ENCODE measurements at regions not wholly inside any gene's neighbourhood (a gene's known extent, or its start where the extent isn't known, plus 50 kb on each side); places are given as distances from the start of the nearest gene placed in this dataset.

DNA sequence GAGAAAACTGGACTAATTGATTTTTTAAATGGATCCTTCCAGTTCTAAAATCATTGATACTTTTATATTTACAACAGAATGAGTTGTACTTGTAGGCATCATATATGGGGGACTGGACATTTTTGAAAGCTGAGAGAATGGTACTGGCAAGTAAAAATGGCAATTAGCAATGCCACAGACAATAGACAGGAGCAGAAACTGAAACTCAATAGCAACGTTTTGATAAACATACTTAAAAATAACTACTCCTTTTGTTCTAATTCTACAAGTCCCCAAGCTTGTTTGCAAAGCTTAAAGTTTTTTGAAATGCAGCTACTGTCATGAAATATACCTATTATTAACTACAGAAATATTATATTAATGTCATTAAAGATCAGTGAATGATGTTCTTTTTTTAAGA, 52.8 kb upstream of the FBXL7 start:
- DNase-seq = no peak

DNA sequence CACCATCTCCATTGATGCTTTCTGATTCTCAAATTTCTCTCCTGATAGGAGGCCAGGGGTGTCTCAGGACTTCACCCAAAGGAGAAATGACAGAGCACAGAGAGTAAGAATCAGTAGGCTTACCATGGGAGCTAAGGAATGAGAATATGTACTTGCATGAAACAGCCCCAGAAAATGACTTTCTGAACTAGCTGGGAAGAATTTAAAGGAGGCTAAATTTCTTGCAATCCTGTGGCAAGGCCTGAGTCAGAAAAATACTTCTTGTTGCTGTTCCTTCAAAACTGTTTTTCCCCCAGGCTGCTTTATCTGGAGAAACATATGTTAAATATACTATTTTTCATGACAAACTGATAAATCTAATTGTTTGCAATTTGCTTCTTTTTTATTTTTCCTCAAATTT, 53.4 kb upstream of the FBXL7 start:
- no peak for DNase-seq

DNA sequence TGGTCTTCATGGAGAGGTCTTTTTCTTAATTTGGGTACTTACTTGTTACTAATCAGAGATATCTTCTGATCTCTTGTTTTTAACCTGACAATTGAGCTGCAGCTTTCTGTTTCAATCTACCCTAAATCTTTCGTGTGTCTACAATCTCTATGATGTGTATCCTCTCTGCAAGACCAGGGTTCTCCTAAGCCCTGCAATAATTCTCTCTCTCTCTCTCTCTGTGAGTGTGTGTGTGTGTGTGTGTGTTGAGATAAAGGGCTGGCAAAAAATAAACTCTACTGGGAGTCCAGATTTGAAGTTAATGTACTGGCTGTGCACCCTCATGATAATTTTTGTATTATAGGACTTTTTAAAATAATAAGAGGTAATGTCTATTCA, 57.8 kb upstream of the FBXL7 start:
- no peak for DNase-seq

DNA sequence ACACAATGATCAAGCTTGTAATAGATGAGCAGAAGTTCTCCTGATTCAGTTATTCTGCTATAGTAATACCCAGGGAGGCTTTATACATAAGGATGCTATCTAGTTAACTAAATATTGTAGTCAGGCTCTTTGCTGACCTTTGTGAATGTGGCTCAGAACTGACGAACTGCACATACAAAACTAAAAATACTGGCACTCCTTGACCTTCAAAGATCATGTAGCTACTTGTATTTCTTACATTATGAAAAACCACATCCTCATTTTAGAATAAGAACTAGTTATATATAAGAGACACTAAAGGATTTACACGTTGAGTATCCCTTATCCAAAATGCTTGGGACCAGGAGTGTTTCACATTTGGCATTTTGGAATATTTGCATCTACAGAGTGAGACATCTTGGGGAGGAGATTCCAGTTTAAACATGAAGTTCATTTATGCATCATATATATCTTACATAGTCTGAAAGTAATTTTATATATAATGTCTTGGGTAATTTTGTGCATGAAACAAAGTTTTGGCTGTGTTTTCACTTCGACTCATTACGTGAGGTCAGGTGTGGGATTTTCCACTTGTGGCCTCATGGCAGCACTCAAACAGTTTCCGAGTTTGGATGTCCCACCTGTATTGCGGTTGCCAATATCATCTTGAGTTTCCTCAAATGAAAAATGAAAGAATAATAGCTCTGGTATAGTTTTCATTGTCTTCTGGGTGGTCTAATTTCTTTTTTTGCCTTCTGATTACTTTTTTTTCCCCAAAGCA, 58.4 kb upstream of the FBXL7 start:
- no peak for DNase-seq

DNA sequence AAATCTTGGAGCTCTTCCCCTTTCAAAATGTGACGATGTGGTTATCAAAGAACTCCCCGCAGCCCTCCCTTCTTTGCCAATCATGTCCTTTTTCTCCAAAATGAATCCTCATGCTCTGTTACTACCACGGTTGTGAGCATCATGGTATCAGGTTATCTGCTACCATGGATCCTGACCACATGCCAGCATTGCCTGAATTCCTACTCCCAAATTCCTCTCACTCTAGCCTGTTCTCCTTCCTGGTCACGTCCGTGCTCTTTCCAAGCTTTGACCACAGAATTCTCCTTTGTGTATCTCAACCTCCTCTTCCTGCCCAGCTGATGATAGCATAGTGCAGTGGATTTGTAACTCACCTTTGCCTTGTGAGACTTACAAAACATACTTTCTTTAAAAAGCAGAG, 59.5 kb upstream of the FBXL7 start:
- no peak for DNase-seq

DNA sequence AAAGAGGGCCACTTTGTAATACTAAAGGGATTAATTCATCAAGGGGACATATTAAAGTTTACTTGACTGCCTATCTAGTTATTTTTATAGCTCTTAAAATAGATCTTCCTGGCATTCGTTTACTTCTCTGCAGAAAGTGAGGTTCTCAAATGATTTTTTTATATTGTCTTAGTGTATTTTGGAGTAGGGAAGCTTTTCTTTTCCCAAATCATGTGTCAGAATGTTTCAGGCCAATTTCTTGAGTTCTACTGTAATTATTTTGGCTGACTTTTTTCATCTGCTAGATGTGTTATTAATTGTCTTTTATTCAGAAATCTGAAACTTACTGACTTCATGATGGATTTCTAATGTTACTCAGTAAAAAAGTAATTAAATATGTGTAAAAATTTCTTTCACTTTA, 60.2 kb upstream of the FBXL7 start:
- DNase-seq = no peak

DNA sequence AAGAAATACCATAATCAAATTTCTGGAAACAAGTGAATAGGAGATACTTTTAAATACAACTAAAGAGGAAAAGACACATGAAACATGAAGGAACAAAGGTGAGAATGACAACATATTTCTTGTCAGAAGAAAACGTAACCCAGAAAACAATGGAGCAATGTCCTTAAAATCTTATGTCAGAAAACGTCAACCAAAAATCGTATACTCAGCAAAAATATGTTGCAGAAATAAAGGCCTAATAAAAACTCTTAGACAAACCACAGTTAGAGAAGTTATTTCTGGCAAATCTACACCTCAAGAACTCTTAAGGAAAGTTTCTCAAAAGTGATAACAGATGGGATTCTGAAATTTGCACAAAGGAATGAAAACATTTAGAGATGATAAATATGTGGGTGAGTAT, 66.3 kb upstream of the FBXL7 start:
- no peak for DNase-seq

DNA sequence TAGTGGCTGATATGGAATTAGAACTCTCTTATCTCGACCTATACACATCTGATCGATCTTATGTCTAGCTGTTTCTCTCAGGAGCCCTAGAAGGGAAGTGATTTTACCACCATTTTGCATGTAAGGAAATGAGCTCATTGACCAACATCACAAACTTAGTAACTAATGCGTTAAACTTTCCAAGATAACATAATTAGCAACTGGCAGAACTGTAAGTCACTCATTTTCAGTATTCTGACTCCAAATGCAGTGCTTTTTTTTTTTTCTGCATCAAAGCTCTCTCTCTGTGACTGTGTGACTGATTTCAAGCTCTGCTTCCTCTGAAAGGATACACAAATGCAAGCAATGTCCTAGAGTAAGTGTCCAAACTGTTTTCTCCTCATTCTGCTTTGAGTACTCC, 68.1 kb upstream of the FBXL7 start:
- DNase-seq = no peak

DNA sequence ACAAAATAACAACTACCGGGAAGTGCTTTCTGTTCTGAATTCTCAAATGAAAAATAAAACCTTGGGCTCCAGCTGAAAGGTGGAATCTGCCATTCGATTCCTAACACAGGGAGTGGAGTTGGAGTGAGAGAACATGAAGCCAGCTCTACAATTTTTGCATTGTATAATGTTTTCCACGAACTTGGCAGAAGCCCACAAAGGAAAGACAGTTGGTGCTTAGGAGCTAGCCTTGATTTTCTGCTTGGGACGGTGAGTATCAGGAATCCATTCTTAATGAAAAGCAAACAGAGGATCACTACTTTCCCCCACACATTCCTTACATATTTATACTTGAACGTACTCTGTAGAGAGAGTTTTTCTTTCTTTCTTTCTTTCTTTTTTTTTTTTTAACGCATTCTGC, 74.2 kb upstream of the FBXL7 start:
- no peak for DNase-seq

DNA sequence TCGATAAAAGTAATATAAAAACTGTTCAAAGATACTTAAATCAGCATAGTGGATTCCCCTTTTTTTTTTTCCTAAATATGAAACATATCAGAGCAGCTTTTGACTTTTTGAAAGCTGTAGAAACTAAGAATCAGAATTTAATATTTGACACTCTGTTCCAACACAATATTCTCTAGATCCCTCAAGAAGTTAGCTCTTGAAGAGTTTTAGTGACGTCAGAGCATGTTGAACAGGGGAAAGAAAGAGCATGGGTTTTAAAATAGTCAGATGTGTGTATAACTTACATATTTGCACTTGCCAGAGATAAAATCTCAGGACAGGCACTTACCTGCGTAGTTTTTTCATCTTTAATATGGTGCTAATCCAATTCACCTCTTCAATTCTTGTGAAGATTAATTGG, 75.2 kb upstream of the FBXL7 start:
- DNase-seq = no peak

DNA sequence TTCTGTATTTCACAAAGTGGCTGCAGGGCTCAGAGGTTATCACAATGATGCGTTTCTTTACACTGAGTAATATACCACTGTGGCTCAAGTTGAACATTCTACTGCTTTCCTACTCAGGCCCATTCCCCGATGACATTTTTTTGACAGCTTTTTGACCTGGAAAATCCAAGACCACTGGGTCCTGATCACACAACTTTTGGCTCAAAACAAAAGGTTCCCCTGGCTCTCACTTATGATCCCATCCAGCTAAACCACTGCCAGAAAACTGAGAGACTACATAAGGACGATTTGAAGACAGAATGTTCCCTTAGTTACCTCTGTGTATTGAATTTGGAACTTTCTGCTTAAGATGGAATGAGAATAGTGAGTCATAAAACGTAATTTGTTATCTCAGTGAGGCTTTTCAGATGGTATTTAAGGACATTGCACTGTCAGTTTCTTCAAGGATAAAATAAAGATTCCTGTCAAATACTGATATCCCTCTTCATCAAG, 78.0 kb upstream of the FBXL7 start:
- DNase-seq = no peak

DNA sequence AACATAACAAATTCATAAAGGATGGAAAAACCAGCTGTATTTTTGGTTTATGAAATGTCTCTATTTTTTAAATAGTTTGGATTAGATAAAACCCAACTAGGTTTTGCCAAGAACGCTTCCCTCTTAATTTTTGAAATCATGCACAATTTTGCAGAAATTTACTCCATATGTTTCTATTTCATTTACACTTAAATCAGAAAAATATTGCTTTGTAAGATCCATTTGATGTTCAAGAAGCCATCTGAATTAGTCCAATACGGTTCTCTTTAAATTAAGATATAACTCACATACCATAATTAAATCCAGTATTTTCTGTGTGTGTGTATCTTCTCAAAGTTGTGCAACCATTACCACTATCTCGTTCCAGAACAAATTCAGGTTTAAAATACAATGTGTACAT, 78.6 kb upstream of the FBXL7 start:
- DNase-seq = no peak

DNA sequence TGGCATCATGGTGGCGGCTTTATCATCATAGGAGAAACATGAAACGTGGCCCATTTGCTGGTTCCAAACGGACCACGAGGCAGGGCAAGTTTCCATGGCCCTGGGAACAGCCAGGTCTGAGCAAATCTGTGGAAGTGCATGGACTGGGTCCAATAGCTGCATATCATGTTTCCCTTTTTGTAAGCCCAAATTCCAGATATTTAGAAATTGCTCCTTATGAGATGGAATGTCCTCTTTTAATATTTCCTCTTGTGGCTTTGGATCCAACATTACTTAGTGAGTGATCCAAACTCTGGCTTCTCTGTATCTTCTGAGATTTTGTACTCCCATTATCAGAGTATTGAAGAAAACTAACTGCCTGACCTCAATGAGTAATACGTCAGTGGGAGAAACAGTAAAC, 79.8 kb upstream of the FBXL7 start:
- no peak for DNase-seq

DNA sequence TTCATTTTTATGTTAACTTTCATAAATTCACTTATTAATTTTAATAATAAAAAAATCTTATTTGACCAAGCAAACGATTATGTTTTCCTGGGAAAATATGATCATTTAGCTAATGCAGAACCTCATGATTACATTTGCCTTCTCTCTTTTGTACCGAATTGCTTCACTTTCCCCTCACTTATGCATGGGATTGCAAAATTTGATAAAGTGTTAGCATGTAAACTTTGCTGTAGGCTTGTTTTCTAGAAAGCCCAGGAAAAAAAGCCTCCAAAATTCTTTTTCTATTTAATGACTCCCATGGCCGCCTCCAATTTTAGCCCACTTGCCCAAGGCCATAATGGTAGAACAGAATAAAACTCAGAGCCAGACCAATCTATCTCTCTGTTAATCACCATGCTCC, 82.8 kb upstream of the FBXL7 start:
- DNase-seq = no peak

DNA sequence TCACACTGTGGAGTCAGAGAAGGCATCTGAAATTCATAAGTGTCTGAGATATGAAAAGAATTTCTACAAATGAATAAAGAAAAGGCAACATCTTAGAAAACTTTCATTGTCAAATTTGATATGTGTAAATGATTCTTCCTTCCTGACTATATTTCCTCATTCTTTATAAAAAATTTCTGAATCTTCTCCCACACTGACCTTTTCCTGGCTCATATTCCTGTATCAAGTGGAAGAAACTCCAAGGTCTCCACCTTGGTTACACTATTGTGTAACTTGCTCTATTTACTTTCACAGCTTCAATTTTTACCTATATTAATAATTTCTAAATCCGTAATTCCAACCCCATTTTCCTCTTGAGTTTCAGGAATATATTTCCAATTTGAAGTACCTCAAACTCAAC, 93.5 kb upstream of the FBXL7 start:
- DNase-seq = no peak

DNA sequence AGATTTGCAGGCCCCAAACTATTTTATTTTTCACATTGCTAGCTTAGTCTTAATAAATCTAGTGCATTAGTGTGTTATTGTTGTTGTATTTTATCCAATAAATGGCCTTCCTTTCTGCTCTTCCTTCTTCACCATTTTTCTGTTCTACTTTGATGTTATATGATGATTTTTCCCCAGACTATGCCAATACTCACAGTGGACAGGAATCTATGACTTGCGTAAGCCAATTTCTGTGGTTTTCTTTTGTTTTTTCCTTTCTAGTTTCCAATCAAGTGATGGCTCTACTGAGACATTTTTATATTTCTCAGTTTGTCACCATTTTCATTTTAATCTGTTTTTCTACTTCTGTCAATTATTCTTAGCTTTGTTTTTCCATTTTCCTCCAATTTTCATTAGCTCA, 106.8 kb upstream of the FBXL7 start:
- no peak for DNase-seq

DNA sequence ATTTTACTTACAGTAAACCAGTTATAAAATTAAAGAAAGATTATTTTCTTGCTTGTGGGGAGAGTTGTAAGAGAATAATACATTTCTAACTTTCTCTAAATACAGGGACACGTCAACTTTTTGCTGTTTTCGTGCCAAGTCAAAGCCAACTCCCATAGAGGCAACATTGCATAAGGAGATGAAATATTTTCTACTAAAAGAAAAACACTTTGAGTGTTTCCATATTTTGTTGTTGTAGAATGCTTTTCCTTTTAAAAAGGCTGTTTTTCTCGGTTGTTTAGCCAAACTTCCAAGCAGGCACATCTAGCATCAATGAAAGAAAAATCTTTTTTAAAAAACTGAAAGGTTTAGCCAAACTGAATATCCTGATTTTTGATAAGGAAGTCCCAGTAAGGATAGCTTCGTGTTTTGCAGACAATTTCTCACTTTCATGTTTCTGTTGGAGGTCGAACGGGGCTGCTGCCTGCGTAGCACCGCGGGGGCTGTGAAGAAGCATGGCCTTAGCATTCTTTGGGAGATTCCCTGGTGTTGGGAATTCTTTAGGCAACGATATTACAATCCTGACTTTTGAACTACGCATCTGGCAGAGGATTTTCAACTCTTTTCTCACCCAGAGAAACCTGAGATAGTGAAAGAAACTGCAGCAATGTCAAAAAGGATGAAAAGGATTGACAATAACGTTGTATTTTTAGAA, 108.1 kb upstream of the FBXL7 start:
- DNase-seq = no peak

DNA sequence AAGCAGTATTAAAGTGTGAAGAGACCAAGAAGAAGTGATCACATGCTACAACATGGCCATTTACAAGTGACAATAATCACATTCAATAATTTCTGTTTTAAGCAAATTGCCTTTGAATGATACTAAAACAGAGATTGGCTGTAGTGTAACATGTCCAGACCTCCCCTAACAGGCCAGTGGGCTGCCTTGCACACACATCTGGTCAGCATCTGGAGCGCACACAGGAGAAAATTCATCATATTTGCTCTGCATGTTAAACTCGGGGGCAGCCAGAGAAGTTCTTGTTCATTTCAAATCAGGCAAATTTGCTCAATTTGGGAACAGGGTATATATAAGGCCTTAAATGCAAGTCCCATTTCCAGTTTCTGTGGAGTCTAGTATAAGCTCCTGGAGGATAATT, 111.1 kb upstream of the FBXL7 start:
- DNase-seq = no peak

DNA sequence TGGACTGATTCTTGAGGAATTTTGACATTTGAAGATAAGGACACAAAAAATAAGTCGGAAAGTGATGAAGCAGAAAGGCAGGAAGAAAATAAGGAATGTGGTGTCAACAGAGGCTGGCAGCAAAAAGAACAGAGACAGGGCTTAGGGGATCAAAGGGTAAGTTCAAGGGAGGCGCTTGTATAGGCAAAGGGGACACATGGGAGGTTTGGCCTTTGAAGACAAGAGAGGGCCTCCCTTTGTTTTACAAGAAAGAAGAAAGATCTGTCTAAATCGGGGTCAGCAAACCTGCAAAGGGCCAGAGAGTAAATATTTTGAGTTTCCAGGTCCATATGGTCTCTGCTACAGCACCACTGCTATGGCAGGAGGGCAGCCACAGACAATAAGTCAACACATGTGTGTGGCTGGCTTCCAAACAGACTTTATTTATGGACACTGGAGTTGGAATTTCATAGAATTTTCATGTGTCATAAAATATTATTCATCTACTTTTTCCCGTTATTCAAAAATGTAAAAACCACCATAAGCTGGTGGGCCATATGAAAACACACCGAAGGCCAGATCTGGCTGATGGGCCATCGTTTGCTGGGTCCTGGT, 112.0 kb upstream of the FBXL7 start:
- no peak for DNase-seq

DNA sequence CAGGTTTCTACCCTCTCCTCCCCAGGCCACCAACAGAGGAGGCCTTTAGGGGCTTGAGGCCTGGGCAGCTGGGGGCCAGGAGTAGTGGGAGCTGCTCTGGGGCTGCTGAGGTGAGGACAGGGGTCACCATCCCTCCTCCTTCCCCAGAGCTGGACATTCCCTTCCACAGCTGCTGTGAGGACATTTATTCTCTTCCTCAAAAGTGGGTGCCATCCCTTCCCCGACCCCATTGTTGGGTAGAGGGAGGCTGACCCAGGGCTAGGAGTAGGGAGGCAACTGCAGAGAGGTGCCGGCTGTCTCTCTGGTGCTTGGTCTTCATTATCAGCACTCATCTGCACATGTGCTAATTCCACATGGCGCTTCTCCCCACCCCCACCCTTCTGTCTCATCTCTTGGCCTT, 113.9 kb upstream of the FBXL7 start:
- DNase-seq = no peak

DNA sequence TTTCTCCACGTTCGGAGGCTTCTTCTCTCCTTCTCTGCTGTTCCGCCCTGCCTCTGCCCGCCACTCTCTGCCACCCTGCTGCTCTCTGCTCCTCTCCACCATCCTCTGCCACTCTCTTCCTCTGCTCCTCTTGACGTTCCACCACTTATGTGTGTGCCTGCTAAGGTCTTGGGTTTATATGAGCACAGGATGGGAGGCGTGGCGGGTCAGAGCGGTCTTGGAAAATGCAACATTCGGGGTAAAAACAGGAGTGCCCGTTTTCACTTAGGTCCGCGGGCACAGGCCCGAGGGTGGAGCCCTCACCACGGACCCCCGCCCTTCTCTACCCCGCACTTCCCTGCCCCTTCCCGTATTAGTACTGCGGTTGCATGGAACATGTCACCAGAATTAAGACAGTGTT, 114.4 kb upstream of the FBXL7 start:
- DNase-seq = no peak

DNA sequence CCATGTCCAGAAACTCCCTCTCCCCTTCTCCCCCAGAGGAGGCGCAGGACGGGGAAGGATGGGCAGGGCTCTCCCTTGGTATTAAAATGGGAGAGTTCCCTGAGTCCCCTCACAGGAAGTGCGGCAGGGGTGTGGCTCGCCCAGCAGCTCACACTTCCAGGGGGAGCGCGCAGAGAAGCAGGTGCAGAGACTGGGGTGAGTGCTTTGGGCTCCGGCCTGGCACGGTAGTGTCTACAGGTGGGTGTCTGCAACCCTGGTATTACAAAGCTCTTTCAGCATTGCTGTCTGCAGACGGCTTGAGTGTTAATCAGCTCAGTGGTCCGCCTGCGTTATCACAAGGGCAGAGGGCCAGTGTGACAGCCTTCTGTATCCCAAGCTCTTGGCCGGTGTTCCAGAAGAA, 114.9 kb upstream of the FBXL7 start:
- no peak for DNase-seq

DNA sequence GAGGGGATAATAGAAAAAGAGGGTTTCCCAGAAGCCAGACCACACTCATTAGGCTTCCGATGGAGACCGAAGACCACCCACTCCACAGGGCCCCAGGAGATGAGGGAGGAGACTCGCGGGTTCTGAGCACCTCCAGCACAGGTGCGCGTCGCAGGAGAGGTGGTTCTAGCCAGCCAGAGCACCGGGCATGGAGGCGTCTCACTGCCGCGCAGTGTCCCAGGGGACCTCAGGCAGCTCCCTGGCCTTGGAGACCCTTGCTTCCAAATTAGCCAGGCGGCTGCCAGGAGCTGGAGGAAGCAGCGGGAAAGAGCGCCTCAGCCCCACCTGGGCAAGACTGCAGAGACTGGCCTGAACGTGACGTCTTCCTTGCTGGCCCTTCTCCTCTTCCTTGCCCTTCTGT, 115.4 kb upstream of the FBXL7 start:
- no peak for DNase-seq

DNA sequence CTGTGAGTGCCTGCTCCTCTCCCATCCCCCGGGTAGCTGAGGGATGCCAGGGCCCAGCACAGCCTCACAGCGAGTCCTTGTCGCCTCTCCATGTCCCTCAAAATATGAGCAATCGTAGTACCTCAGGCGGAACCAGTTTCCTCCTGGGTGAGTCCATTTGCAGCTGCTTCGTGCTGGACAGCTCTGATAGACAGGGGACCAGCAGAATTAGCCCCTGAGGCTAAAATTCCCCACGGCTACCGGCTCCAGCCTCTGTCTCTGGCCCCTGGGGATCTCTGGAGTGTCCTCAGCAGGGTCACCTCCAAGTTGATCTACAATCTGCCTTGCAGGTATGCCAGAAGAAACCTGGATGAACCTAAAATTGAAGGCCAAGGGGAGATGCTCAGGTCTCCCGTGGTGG, 115.8 kb upstream of the FBXL7 start:
- no peak for DNase-seq

DNA sequence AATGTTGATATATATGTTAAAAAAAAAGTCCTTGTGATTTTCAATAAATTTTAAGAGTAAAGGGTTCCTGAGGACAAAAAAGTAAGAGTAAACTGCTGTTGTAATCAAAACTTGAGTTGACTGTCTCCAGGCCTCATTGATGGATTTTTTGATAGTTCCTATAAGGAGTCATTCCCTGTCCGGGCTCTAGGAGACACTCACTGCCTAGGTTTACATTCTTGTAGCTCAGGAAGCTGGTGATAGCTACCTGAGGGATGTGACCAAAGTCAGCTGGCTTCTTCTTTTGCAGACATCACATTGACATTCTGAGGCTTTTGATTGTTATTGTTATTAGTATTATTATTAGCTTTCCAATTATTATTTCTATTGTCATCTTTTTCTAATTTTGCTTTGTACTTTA, 116.5 kb upstream of the FBXL7 start:
- no peak for DNase-seq

Data from COR-L47 (cell line).